GM23338 (cell line): ENCODE measurements at regions not wholly inside any gene's neighbourhood (a gene's known extent, or its start where the extent isn't known, plus 50 kb on each side); places are given as distances from the start of the nearest gene placed in this dataset.

ENCODE experiments used
- CREB1 ChIP-seq: fragments of 250-450 bp; sonication (Bioruptor Pico); IDR thresholded peaks from 2 replicates; pipeline ENCODE4 v1.5.0; 2020; ENCODE audit warnings: low read depth, mild to moderate bottlenecking, moderate library complexity
- CTCF ChIP-seq, 2 experiments: fragments of 200-600 bp in 1 of 2; sonication (generic) in 1 of 2; conservative IDR thresholded peaks; 2 replicates each; pipeline versions ENCODE4 v1.5.1 to v1.6.1; 2016 to 2017; ENCODE audit warnings: antibody characterized with exemption in 2 of 2, low read depth in 2 of 2, mild to moderate bottlenecking in 2 of 2, moderate library complexity in 1 of 2
- EZH2phosphoT487 ChIP-seq: fragments of 200-600 bp; sonication (generic); IDR thresholded peaks from one replicate; pipeline ENCODE4 v1.8.1; 2018; ENCODE audit warnings: antibody characterized with exemption; ENCODE audit not compliant: unreplicated experiment
- JUNB ChIP-seq: IDR thresholded peaks from one replicate; pipeline ENCODE4 v1.6.1; 2016; ENCODE audit warnings: antibody characterized with exemption; ENCODE audit not compliant: unreplicated experiment
- POLR2AphosphoS5 ChIP-seq: IDR thresholded peaks from 2 replicates; pipeline ENCODE4 v1.6.1; 2016; ENCODE audit warnings: antibody characterized with exemption, low read depth
- REST ChIP-seq: IDR thresholded peaks from one replicate; pipeline ENCODE4 v1.6.1; 2018; ENCODE audit warnings: antibody characterized with exemption; ENCODE audit not compliant: unreplicated experiment
- ZNF114 ChIP-seq: fragments of 250-450 bp; sonication (Bioruptor Pico); IDR thresholded peaks from 2 replicates; pipeline ENCODE4 v1.5.0; 2020; ENCODE audit warnings: mild to moderate bottlenecking, moderate library complexity
- ZNF331 ChIP-seq: fragments of 250-450 bp; sonication (Bioruptor Pico); IDR thresholded peaks from 2 replicates; pipeline ENCODE4 v1.5.0; 2020; ENCODE audit warnings: low read depth, mild to moderate bottlenecking, moderate library complexity
- ZNF462 ChIP-seq: fragments of 250-450 bp; sonication (Bioruptor Pico); IDR thresholded peaks from 2 replicates; pipeline ENCODE4 v1.5.0; 2020; ENCODE audit warnings: mild to moderate bottlenecking, moderate library complexity

- no peak for TF ChIP-seq ZNF462
- no peak for TF ChIP-seq CREB1
- no peak for TF ChIP-seq ZNF331 (CRISPR knock-in tag)
- no peak for TF ChIP-seq ZNF114 (CRISPR knock-in tag)
- no peak for TF ChIP-seq POLR2AphosphoS5
- no peak for TF ChIP-seq CTCF (conservative IDR thresholded peaks at IDR 0.05; ENCODE audit: low read depth in 2 of 2)
- TF ChIP-seq REST = no peak
- no peak for TF ChIP-seq JUNB
- no peak for TF ChIP-seq EZH2phosphoT487
Observed at GRCh38 chr11:79949574-79949973, 508.7 kb upstream of the TENM4 start (continued).
